DOHH2 (cell line): ENCODE measurements at regions not wholly inside any gene's neighbourhood (a gene's known extent, or its start where the extent isn't known, plus 50 kb on each side); places are given as distances from the start of the nearest gene placed in this dataset.

Experiments
- EZH2phosphoT487 ChIP-seq: fragments of 200-600 bp; sonication (generic); IDR thresholded peaks from 2 replicates; pipeline ENCODE4 v1.6.1; 2017; ENCODE audit warnings: borderline replicate concordance, mild to moderate bottlenecking, antibody characterized with exemption, low read length, moderate library complexity, mixed read lengths
- TF ChIP-seq, protein P1 (sequence below): fragments of 200-600 bp; sonication (generic); IDR thresholded peaks from one replicate; pipeline ENCODE4 v1.5.1; 2014; ENCODE audit warnings: antibody characterized with exemption, mild to moderate bottlenecking, low read depth, low read length; ENCODE audit not compliant: poor library complexity, severe bottlenecking

DNA sequence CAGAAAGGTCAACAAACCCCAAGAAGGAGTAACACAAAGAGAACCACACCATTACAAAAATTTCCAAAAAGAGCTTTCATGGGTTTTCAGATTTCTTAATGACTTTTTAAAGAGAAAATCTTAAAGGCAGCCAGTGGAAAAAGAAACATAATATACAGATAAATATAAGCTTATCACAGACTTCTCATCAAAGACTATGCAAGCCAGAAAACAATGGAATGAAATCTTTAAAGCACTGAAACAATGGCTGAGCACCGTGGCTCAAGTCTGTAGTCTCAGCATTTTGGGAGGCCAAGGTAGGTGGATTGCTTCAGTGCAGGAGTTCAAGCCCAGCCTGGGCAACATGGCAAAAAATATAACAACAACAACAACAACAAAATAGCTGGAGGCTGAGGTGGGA, 237.4 kb downstream of the CYP26B1 start:
- TF ChIP-seq, protein P1, sequence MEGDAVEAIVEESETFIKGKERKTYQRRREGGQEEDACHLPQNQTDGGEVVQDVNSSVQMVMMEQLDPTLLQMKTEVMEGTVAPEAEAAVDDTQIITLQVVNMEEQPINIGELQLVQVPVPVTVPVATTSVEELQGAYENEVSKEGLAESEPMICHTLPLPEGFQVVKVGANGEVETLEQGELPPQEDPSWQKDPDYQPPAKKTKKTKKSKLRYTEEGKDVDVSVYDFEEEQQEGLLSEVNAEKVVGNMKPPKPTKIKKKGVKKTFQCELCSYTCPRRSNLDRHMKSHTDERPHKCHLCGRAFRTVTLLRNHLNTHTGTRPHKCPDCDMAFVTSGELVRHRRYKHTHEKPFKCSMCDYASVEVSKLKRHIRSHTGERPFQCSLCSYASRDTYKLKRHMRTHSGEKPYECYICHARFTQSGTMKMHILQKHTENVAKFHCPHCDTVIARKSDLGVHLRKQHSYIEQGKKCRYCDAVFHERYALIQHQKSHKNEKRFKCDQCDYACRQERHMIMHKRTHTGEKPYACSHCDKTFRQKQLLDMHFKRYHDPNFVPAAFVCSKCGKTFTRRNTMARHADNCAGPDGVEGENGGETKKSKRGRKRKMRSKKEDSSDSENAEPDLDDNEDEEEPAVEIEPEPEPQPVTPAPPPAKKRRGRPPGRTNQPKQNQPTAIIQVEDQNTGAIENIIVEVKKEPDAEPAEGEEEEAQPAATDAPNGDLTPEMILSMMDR = no peak
- TF ChIP-seq EZH2phosphoT487 = no peak
